ENCODE measurements at regions not wholly inside any gene's neighbourhood (a gene's known extent, or its start where the extent isn't known, plus 50 kb on each side); places are given as distances from the start of the nearest gene placed in this dataset.

GRCh38 chr7:69219381-69219780, 378.9 kb upstream of the AUTS2 start:
- H3K9me2 ChIP-seq (replicated peaks; ENCODE audit: low read depth, low read length) = no peaks in the 10 kb centered on the region
- TF ChIP-seq EZH2phosphoT487 (IDR thresholded peaks at IDR 0.05; ENCODE audit: borderline replicate concordance) (no peak), CTCF (conservative IDR thresholded peaks at IDR 0.05; ENCODE audit: low read length) (no peak)
- no peaks in the 10 kb centered on the region for H3K27me3 ChIP-seq (ENCODE audit: insufficient read depth, low read length, poor library complexity, severe bottlenecking)
- no peak overlapping the region for H3K9ac ChIP-seq (ENCODE audit: low read depth, low read length, poor library complexity, severe bottlenecking)
- no peaks in the 10 kb centered on the region for H3F3A ChIP-seq (ENCODE audit: low read depth)
- H3K79me2 ChIP-seq (ENCODE audit: insufficient read depth, low read length) = no peaks in the 10 kb centered on the region
- H3K4me2 ChIP-seq (ENCODE audit: low read depth, low read length, poor library complexity, severe bottlenecking) = no peak overlapping the region
- no peaks in the 10 kb centered on the region for H3K4me1 ChIP-seq (ENCODE audit: insufficient read depth, low read length, poor library complexity, severe bottlenecking)
- no peaks in the 10 kb centered on the region for H3K36me3 ChIP-seq (ENCODE audit: insufficient read depth, low read length)
- no peak overlapping the region for H2AFZ ChIP-seq (ENCODE audit: low read length)
- H3K9me3 ChIP-seq (ENCODE audit: insufficient read depth, low read depth, low read length) = no peaks in the 10 kb centered on the region
- no peak overlapping the region for H3K4me3 ChIP-seq (ENCODE audit: low read length, poor library complexity, severe bottlenecking)
- H4K20me1 ChIP-seq (ENCODE audit: insufficient read depth, low read length, poor library complexity, severe bottlenecking) = no peaks in the 10 kb centered on the region

DNA sequence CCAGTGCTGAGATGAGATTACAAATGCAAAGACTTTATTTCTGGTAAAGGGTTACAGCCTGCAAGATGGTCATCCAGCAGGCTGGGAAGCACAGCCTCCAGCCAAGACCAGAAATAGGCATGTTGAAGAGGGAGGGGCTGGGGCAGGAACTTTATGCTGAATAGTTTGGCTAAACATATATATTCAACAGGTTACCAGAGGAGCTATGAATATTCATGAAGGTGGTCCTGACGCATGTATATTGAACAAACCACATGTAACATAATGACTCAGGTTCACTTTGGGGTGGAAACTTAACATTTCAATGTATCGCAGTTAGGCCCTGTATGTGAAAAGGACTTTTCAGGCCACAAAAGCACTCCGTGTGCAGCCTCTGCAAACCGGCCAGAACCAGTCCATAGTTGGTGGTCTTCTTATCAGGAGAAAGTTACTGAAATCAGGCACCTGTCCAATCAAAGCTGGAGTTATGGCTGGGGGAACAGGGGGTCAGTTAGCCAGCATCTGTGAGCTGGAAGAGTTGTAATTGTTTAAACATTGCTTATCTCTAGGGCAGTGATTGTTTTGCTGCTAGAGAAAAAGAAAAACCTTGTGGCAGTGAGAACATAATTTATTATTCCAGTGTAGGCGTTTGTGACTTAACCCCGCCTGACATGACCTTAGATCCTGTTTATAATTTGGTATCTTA, 372.9 kb upstream of the AUTS2 start:
- no peaks in the 10 kb centered on the region for H3F3A ChIP-seq (ENCODE audit: low read depth)
- H4K20me1 ChIP-seq (ENCODE audit: insufficient read depth, low read length, poor library complexity, severe bottlenecking) = no peaks in the 10 kb centered on the region
- no peak for TF ChIP-seq CTCF (conservative IDR thresholded peaks at IDR 0.05; ENCODE audit: low read length)
- no peak for TF ChIP-seq EZH2phosphoT487 (IDR thresholded peaks at IDR 0.05; ENCODE audit: borderline replicate concordance)
- H2AFZ ChIP-seq (ENCODE audit: low read length) = no peak overlapping the region
- H3K4me1 ChIP-seq (ENCODE audit: insufficient read depth, low read length, poor library complexity, severe bottlenecking) = no peaks in the 10 kb centered on the region
- no peak overlapping the region for H3K4me3 ChIP-seq (ENCODE audit: low read length, poor library complexity, severe bottlenecking)
- no peaks in the 10 kb centered on the region for H3K27me3 ChIP-seq (ENCODE audit: insufficient read depth, low read length, poor library complexity, severe bottlenecking)
- H3K79me2 ChIP-seq (ENCODE audit: insufficient read depth, low read length) = no peaks in the 10 kb centered on the region
- no peak overlapping the region for H3K4me2 ChIP-seq (ENCODE audit: low read depth, low read length, poor library complexity, severe bottlenecking)
- H3K9me3 ChIP-seq (ENCODE audit: insufficient read depth, low read depth, low read length) = peaks cover 3% of the 10 kb centered on the region; the same call in 1 of the 2 replicates
- H3K36me3 ChIP-seq (ENCODE audit: insufficient read depth, low read length) = no peaks in the 10 kb centered on the region
- H3K9me2 ChIP-seq (replicated peaks; ENCODE audit: low read depth, low read length) = no peaks in the 10 kb centered on the region
- H3K9ac ChIP-seq (ENCODE audit: low read depth, low read length, poor library complexity, severe bottlenecking) = no peak overlapping the region

GRCh38 chr7:69228212-69228811, 370.0 kb upstream of the AUTS2 start:
- H4K20me1 ChIP-seq (ENCODE audit: insufficient read depth, low read length, poor library complexity, severe bottlenecking) = no peaks in the 10 kb centered on the region
- no peaks in the 10 kb centered on the region for H3K4me1 ChIP-seq (ENCODE audit: insufficient read depth, low read length, poor library complexity, severe bottlenecking)
- H3K36me3 ChIP-seq (ENCODE audit: insufficient read depth, low read length) = no peaks in the 10 kb centered on the region
- H3K9ac ChIP-seq (ENCODE audit: low read depth, low read length, poor library complexity, severe bottlenecking) = no peak overlapping the region
- H3F3A ChIP-seq (ENCODE audit: low read depth) = no peaks in the 10 kb centered on the region
- H3K9me3 ChIP-seq (ENCODE audit: insufficient read depth, low read depth, low read length) = peaks cover 3% of the 10 kb centered on the region; the same call in 1 of the 2 replicates
- no peaks in the 10 kb centered on the region for H3K9me2 ChIP-seq (replicated peaks; ENCODE audit: low read depth, low read length)
- H3K4me3 ChIP-seq (ENCODE audit: low read length, poor library complexity, severe bottlenecking) = no peak overlapping the region
- TF ChIP-seq EZH2phosphoT487 (IDR thresholded peaks at IDR 0.05; ENCODE audit: borderline replicate concordance) = no peak
- no peak for TF ChIP-seq CTCF (conservative IDR thresholded peaks at IDR 0.05; ENCODE audit: low read length)
- H2AFZ ChIP-seq (ENCODE audit: low read length) = no peak overlapping the region
- H3K79me2 ChIP-seq (ENCODE audit: insufficient read depth, low read length) = no peaks in the 10 kb centered on the region
- no peaks in the 10 kb centered on the region for H3K27me3 ChIP-seq (ENCODE audit: insufficient read depth, low read length, poor library complexity, severe bottlenecking)
- H3K4me2 ChIP-seq (ENCODE audit: low read depth, low read length, poor library complexity, severe bottlenecking) = no peak overlapping the region
